AG09319 (cell line): ENCODE measurements at regions not wholly inside any gene's neighbourhood (a gene's known extent, or its start where the extent isn't known, plus 50 kb on each side); places are given as distances from the start of the nearest gene placed in this dataset.
"Not testable (repeated sequence)": the region's sequence is repeated elsewhere in the genome, so short reads cannot be mapped to it uniquely, and the experiment has no call there.

Source experiments
- DNase-seq: peaks from one replicate; pipeline ENCODE4 v3.0.0-alpha.2; 2010; ENCODE audit warnings: low read depth; ENCODE audit errors: extremely low read depth
- TF ChIP-seq, protein P1 (sequence below): IDR thresholded peaks from 2 replicates; pipeline ENCODE4 v1.5.1; 2011; ENCODE audit warnings: low read depth, mild to moderate bottlenecking, inconsistent platforms, low read length, moderate library complexity

DNA sequence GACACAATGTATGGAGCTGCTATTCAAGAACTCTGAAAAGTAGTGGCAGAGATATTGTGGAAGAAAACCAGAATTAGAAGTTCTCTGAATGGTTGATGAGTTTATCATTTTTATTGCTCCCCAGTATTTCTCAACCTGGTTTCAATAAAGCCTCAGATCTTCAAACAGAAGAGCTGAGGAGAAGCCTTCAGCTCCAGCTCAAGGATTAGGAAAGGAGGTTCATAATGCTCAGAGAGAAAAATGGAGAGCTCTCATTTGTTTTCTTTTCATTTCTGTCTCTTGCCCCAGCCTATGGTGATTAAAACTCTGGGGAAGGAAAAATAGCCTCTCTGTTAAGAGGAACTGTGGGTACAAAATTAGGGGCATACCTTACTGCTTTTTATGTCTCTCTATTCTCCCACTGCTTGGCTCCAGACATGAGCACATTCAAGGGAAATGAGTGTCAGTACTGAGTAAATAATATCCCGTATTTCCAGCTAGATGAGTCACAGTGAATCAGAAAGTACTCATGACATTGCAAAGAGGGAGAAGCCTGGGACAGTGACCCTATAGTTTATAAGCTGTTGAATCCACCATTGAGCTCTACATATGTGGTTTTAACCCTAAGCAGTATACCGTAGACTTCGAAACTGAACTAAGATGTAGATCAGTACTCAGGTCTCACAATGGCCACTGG, 138.1 kb downstream of the EMB start:
- no peak for DNase-seq
- TF ChIP-seq, protein P1, sequence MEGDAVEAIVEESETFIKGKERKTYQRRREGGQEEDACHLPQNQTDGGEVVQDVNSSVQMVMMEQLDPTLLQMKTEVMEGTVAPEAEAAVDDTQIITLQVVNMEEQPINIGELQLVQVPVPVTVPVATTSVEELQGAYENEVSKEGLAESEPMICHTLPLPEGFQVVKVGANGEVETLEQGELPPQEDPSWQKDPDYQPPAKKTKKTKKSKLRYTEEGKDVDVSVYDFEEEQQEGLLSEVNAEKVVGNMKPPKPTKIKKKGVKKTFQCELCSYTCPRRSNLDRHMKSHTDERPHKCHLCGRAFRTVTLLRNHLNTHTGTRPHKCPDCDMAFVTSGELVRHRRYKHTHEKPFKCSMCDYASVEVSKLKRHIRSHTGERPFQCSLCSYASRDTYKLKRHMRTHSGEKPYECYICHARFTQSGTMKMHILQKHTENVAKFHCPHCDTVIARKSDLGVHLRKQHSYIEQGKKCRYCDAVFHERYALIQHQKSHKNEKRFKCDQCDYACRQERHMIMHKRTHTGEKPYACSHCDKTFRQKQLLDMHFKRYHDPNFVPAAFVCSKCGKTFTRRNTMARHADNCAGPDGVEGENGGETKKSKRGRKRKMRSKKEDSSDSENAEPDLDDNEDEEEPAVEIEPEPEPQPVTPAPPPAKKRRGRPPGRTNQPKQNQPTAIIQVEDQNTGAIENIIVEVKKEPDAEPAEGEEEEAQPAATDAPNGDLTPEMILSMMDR, result no peak

DNA sequence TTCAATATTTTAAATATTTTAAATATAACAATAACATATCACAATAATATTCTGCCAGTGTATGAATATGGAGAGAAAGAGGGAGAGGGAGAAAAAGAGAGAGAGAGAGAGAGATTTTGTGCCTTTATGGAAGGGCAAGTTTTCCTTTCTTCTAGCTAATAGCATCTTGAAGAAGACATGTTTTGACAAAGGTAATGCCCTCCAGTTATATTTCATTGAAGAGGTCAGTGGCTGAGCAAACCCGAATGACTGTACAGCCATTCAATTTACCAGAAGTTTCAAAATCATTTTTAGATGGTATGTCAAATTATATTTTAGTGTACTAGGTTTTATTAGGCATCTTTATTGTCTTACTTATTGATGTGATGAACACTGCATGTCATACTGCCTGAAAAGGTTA, 139.3 kb downstream of the EMB start:
- TF ChIP-seq, protein P1, result no peak

DNA sequence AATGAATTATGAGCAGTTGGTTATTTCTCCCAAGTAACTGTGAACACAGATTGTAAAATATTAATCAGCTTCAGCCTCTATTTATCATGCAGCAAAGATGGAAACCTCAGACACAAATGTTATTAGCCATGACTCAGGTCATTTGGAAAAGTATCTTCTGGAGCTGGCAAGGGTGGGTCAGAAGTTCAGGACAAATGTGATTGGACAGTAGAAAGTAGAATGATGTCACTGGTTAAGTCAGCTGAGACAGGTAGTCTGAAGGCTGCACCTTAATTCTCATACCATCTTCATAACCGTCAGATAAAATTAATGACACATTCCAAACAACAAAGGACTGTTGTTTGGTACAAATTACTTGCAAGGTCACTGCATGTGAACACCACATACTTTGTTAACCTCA, 140.2 kb downstream of the EMB start:
- DNase-seq, result no peak
- TF ChIP-seq, protein P1, result no peak

More for the DNA sequence above, 139.3 kb downstream of the EMB start:
- no peak for DNase-seq

DNA sequence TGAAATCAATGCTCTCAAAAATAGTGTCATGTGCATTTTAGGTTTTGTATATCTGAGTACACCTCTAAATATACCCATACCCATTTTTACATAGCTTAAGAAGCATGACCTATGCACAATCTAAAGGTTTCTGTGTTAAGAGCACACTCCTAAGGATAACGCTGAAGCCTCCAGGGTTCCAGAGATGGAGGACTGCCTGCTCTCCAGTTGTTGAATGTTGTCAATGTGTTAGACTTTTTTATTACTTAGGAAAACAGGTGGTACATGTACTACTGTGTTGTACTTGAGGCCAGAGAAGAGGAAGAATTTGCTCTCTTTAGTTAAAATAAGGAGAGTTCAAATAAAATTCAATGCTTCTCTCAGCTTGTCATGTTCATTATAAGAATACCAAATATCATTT, 141.2 kb downstream of the EMB start:
- TF ChIP-seq, protein P1, result no peak
- no peak for DNase-seq

DNA sequence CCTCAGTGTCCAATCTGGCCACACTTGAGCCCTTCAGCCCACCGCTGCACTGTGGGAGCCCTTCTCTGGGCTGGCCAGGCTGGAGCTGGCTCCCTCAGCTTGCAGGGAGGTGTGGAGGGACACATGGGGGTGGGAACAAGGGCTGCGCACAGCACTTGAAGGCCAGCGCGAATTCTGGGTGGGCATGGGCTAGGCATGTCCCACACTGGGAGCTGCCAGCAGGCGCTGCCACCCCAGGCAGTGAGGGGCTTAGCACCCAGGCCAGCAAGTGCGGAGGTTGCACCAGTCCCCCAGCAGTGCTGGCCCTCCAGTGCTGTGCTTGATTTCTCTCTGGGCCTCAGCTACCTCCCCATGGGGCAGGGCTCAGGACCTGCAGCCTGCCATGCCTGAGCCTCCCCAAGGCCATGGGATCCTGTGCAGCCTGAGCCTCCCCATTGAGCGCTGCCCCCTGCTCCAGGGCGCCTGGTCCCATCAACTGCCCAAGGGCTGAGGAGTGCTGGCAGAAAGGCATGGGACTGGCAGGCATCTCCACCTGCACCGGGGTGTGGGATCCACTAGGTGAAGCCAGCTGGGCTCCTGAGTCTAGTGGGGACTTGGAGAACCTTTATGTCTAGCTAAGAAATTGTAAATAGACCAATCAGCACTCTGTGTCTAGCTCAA, 148.2 kb downstream of the EMB start:
- TF ChIP-seq, protein P1, result no peak
- no peak for DNase-seq

DNA sequence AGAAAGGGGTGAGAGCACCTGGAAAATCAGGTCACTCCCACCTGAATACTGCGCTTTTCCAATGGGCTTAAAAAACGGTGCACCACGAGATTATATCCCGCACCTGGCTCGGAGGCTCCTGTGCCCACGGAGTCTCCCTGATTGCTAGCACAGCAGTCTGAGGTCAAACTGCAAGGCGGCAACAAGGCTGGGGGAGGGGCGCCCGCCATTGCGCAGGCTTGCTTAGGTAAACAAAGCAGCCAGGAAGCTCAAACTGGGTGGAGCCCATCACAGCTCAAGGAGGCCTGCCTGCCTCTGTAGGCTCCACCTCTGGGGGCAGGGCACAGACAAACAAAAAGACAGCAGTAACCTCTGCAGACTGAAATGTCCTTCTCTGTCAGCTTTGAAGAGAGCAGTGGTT, 160.6 kb downstream of the EMB start:
- DNase-seq, result not testable (repeated sequence)
